ENCODE measurements at regions not wholly inside any gene's neighbourhood (a gene's known extent, or its start where the extent isn't known, plus 50 kb on each side); places are given as distances from the start of the nearest gene placed in this dataset.

DNA sequence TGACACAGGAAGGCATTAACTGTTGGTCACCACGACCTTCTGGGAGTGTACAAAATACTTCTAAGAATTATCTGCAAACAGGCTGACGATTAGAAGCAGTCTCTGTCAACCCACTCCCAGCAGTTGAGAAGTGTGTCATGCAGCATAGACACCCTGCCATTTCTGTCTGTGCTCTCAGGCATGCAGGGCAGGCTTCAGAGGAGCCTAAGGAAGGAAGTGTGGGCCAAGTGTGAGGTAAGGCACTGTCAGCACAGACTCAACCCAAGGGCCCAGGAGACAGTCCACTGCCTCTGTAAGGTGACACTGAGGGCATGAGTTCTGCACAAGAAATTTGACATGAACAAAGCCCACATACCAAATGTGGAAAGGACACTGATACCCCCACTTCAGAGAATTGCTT is 109.0 kb upstream of the VIPR2 start:
- no peak for DNase-seq

DNA sequence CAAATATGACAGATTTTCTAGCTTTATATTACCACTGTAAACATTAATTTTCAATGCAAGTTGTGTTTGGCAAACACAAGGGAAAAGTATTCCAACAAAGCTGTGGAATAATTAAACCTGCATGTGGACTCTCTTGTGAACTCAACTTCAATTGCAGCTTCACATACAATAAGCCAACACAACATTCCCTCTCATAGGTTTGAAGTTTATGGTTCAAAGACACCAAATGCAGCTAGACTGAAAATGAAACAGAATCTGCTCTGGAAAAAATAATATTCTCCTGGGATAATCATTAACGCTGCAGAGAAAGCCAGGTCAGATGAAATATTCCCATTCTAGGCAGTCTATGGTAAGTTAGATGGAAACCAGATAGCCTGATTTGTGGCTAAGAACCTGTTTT is 105.8 kb upstream of the VIPR2 start:
- DNase-seq = no peak

DNA sequence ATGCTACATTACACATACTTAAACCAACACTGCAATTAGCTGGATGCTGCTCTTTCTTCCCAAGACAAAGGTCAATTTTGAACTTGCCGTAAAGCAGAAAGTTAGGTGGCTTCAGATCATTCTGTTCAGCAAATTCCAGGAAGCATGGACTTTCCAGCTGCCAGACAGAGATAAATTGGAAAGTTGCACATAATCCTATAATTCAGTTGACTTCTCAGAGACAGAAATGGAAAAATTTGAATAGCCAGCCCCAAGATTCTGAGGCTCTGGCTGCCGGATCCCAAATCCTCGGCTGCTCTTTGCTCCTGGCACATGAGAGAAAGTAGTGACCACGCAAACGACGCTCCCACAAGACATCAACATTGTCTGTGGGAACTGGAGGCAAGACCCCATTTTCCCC is 105.0 kb upstream of the VIPR2 start:
- no peak for DNase-seq

DNA sequence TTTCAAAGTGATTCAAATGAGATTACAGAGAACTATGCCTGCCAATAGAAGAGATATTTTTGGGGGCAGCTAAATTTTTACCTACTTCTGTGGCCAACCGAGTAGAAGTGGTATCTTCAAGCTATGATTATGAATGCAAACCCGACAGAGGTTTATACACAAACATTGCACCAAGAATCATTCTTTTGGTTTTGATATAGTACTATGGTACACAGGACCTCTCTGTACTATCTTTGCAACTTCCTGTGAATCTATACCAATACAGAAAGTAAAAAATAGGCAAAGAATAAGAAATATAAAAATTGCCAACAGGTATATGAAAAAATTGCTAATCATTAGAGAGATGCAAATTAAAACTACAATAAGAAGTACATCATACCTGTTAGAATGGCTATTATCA is 103.2 kb upstream of the VIPR2 start:
- DNase-seq = no peak

DNA sequence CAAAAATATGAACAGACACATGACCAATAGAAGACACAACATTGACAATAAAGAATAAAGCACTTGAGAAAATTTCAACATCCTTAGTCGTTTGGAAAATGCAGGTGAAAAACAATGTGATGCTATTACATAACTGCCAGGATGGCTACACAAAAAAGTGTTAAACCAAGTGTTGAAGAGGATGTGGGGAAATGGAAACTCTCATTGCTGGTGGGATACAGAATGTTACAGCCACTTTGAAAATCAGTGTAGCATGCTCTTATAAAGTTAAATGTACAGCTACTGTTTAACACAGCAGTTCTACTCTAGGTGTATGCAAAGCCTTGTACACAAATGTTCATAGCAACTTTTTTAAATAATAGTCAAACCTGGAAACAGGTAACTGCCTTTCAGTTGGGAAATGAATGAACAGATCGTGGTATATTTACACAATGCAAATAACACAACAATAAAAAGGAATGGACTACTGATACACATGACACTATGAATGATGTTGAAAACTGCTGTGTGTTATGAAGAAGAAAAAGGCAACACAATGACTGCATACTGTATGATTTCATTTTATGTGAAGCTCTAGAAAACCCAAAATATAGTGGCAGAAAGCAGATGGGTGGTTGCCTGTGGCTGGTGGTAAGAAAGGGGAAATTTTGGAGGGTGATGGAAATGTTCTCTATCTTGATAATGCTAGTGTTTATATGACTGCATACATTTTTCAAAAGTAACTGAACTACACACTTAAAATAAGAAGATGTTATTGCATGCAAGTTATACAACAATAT is 102.2 kb upstream of the VIPR2 start:
- DNase-seq = no peak

DNA sequence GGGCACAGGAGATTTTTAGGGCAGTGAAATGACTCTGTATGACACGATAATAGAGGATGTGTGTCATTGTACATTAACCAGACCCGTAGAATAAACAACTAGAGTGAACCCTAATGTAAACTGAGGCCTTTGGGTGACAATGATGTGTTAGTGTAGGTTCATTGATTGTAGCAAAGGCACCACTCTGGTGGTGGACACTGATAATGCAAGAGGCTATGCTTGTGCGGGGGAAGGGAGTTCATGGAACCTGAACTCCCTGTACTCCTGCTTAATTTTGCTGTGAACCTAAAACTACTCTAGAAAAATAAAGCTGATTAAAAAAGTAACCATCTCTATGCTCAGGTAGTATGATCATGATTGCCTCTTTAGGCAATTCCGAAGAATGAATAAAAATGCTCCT is 96.3 kb upstream of the VIPR2 start:
- no peak for DNase-seq

DNA sequence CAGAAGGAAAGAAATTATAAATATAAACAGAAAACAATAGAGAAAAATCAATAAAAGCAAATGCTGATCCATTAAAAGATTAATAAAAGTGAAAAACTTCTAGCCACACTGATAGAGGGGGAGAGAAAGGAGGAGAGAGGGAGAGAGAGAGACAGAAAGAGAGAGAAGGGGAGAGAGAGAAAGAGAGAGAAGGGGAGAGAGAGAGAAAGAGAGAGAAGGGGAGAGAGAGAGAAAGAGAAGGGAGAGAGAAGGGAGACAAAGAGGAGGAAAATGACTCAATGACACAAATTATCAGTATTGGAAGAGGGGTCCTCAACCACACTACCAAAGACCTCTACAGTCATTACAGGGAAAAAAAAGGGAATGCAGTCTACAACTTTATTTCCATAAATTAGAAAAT is 94.4 kb upstream of the VIPR2 start:
- no peak for DNase-seq

DNA sequence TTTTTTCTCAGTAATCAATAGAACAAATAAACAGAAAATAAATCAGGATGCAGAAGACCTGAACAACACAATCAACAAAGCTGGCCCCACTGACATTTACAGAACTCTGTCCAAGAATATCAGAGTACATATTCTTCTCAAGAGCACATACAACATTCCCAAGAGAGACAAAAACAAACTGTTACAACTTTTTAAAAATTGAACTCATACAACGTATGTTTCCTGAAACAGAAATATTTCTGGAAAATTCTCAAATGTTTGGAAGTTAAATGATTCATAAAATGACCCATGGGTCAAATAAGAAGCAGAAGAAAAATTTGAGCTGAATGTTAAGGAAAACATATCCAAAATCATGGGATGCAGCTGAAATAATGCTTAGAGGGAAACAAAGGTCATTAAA is 93.9 kb upstream of the VIPR2 start:
- DNase-seq = no peak

DNA sequence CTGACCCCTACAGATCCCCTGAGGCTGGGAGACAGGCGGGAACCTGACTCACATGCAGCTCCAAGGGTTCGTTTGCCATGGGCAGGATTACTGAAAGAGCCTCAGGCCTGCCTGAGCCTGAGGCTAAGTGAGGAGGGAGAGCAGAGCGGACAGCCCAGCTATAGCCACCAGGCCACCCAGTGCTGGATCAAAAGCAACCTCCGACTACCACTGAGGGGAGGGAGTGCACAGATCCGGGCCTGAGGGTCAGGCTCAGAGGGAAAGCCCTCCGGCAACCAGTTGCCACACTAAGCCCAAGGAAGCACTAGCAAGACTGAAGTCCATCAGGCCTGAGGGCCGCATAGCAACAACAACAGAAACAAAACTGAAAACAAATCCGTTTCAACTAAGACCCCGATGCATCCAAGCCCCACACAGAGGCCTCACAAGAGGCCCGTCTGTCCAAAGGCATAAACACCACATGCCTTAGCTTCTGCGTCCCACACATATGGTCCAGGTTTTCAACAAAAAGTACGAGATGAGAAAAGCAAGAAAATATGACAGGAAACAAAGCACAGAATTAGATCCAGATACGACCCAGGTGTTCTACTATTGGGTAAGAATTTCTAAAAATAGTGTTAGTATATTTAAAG is 92.5 kb upstream of the VIPR2 start:
- DNase-seq = no peak

DNA sequence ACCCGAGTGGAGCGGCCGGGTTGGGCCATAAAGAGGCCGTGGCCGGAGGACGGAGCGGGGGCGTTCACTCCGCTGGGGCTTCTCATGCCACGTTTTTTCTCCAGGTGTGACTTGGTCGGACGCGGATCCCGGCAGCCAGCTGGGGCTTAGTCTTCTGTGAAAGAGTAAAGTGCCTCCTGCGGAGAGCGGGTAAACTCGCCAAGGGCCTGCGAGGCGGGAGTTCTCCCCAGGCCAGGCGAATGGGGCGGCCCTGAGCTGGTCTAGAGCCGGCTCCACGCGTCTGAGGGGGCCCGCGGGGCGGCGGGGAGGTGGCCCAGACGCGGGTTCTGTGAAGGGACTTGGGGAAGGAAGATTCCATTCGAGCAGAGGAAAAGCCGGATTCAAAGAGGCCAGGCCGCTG is 86.3 kb upstream of the VIPR2 start:
- no peak for DNase-seq

DNA sequence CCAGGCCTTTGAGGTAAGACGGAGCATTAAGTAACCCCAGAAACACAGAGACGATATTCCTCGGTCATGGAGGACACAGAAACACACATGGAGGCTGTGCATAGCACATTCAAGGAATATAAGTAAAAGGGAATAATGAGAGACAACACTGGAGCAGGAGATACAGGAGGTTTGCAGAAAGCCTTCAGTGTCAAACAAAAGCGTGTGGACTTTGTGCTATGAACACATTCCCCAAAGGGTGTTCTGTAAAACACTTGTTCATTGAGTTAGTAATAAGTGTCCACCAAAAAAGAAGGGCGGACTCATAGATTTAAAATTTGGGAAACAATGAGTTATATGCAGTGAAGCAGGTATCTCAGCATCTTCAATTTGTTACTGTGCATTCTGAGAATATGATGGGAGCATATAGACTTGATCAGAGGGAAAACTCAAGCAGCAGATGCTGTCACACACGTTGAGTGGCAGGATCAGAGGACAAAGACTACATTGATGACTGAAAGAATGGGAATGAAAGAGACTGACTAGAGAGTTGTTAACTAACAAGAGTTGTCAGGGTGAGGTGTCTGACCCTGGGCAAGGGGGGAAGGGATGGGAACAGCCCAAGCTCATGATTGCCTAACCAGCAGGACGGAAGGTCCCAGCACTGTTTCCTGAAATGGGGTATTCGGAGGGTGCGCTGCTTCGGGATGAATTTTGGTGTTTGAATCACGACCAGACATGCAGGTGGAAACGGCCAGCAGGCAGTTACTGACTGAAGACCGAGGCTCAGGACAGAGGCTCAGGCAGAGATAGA is 85.2 kb upstream of the VIPR2 start:
- no peak for DNase-seq

DNA sequence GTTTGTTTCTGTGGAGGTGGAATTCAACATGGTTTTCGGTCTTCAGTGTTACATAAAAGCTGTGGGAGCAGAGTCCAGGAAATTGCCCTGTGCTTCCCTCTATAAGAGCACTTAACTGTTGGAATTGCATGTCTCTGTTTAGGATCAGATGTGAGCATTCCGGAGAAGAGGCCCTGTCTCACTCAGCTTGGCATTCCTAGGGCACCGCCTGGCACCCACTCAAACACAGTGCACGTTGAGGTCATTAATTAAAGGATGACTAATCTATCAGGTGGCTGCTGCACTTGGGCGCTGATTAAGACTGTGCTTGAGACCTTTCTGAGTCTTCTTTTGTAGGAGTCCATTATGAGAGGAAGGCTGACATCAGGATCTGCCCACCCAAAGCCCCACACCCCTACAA is 82.8 kb upstream of the VIPR2 start:
- no peak for DNase-seq

DNA sequence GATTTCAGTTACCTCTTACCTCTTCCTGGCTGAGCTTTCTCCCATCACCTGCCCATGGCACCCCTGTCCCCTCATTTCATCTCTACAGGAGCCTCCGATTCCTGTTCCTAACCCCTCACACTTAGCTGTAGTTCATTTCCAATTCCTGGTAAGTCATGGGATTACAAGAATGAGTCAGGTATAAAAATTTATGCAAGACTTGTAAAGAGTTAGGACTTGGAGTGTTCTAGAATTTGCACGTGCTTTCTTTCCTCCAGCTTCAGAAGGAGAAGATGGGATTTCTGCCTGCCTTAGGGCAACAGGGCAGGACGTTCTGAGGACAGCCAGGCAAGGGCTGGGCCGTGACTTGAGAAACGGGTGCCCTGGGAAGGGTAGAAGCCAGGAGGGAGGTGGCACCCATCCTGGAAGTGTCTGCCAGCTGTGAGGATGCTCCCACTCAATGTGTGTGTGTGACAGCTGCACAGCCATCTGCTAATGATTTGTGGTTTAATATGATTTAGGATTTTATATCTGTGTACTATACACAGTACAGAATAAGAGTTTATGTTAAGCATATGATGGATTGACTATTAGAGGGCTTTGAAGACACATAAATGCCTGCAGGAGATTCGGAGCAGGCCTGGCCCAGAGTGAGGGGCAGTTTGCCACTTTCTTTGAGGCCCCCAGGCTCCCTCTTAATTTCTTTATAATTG is 81.5 kb upstream of the VIPR2 start:
- DNase-seq = no peak

DNA sequence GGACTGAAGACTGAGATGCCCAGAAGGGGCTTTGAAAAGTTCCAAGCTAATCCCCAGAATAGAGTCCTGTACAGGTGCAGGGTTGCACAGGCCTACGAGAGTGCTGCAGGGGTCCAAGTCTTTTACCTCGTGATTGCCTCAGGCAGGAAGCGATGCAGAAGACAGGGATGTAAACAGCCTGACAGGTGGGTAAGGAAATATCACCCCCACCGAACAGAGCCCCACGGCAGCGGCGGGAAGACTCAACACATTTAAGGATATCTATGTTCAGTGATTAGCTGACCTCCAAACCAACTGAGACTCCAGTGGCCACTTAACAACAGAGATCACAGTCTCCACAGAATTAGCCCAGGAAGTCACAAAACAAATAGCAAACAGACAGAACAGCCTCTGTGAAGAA is 73.9 kb upstream of the VIPR2 start:
- DNase-seq = no peak

DNA sequence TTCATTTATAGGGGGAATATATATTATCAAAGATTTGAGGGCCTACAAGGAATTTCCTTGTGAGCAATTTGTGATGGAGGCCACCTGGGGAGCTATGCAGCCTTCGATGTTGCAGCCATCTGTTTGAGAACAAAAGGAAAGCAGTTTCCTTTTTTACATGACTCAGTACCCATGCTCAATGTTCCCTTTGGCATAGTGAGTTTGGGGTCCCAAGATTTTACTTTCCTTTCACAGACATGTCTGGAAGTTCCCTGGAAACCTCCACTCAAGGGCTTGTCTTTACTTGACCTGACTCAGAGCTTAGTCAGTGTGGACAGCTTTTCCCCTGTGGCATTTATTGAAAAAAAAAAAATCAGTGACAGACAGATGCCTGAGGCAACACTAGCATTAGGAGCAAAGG is 73.5 kb upstream of the VIPR2 start:
- DNase-seq = no peak

DNA sequence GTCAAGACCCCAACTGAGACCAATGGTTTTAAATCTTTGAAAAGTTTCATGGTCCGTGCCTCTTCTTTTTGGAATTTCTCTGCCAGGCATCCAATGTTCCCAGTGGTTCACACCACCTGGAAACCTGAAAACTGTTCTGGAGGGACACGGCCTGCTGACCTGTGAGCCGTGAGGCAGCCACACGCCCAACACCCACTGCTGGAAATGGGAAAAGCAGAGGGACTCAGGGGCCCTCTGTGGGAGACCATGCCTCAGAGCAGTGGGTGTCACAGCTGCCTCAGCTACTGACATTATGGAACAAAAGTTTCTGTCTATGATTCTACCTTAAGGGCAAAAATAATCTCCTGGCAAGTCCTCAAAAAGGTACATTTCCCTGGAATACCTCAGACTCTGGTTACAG is 70.4 kb upstream of the VIPR2 start:
- DNase-seq = no peak

DNA sequence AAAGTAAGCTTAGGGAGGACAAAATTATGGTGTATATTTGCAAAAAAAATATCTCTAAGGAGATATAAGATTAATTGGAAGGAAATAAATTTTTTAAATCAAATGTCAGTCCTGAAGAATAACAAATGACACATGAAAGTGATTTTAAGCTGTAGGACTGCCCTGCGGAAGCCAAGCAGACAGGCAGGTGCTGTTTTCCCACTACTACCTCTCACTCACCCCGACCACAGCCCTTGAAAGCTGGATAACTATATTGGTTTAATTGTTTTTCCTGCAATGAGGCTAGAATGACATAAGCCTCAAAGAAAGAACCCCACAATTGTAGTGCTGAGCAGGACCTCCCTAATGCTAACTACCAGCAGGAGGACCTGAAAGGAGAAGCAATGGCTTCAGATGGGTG is 68.6 kb upstream of the VIPR2 start:
- DNase-seq = no peak

DNA sequence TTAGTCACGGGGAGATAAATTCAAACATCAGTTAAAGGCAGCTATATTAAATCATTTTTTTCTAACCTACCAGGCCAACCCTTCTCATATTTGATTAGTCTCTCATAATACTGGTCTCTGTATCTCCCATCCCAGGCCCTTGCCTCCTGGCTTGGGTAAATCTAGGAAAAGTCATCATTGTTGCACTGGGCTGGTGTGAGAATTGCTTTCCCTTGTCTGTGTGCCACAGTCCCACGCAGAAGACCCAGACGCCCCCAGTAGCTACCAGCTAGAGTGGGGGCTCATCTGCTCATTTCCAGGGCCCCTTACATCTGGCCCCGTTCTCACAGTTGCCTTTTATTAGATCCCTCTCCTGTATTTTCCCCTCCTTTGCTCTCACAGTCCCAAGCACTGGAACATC is 67.6 kb upstream of the VIPR2 start:
- no peak for DNase-seq

DNA sequence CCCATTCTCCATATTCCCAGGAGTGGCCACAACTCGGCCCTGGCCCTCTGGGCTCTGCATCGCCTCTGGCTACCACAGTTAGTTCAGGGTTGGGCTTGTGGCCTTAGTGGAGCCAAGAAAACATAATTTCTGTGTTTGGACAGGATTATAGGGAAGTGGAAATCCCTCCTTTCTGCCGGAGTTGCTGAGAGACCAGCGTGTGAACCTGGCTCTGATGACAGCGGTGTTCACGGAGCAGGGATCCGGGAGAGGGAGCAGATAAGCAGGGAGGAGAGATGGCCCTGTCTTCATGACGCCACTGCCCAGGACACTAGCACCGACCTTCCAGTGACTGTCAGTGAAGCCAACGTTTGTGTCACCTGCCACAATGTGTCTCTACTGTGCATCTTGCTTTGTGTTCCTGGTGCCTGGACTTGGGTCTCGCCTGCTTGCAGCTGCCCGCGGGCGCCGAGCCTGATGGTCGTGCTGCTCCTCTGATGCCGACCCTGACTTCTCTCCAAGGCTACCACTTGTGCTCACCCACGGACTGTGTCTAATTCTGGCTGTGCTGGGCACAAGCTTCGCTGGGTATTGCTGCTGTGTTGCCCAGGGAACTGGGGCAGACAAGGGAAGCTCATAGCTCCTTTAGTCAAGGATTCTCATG is 67.0 kb upstream of the VIPR2 start:
- DNase-seq = no peak

DNA sequence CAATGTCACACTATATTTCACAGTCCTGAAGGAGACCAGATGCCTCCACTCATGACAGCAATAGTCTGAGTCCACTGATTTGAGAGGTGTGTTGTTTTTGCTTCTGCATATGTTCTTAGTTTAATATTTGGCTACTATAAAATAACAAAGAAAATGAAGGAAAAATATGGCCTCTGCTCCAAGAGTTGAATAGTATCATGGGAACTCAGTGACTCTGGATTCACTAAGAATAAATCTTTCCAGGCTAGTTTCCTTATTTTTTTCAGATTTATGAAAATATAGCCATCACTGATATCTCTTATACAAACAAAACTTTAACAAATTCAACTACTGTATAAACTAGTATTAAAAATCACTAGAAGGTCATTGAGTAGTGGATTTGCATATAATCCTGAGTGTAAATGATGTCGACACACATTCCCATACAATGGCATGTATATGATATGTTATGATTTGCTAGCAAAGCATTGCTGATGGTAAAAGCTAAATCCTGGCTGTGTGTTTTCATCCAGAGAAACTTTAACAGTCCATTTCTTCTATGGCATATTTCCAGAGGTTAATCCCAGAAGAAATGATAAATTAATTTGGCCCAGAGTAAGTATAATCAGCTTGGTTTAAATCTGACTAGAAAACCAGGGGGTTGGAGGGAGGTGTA is 66.0 kb upstream of the VIPR2 start:
- no peak for DNase-seq

DNA sequence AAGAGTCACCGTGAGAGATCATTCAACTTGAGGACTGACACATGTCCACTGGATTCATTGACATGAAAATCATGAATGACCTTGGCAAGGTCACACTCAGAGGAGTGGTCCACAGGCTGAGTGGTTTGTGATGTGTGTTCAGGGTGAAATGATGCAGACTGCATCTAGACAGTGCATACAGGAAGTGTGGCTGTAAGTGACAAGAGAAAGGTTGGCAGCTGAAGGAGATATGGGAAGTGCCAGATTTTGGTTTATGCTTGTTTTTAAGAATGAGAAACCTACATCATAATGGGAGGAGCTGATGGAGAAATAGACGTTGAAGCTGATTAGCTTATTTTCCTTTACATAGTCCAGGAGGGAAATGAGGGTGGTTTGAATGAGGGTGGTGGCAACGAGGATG is 64.8 kb upstream of the VIPR2 start:
- DNase-seq = peak; percentile 6

DNA sequence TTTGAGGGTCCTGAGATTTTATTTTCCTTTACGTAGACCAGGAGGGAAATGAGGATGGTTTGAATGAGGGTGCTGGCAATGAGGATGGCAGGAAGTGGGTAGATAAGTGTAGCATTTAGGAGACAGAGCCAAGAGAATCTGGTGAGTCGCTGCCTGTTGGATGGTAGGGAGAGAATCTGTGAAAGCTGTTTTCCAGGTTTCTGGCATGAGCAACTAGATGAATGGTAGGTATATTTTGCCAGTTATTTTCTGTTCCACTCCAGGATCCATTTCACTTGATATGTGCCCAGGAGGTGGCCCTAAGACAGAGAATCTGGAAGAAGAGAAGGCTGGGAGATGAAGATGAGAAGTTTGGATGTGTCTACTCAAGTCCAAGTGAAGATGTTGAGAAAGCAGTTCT is 63.3 kb upstream of the VIPR2 start:
- DNase-seq = no peak
